Panc1 (cell line): ENCODE measurements at regions not wholly inside any gene's neighbourhood (a gene's known extent, or its start where the extent isn't known, plus 50 kb on each side); places are given as distances from the start of the nearest gene placed in this dataset.

Experiments used
- ATAC-seq: fragments of 200-7000 bp; cut with Tn5 transposase; 2 replicates; pipeline ENCODE4 v1.9.1; 2020; ENCODE audit warnings: mild to moderate bottlenecking, moderate library complexity
- BruUV-seq: library from RNA; stranded (reverse); fragments of 400-500 nt; replicated peaks from 2 replicates; lab custom pipeline; 2021; lab: Mats Ljungman, UMichigan
- CTCF ChIA-PET: fragments of 300-600 bp; sonication (Branson Sonifier 250); formaldehyde crosslinking; loops from one replicate; lab custom pipeline; 2022; ENCODE audit warnings: antibody characterized with exemption; lab: Charles Lee
- POLR2A ChIA-PET: fragments of 300-600 bp; sonication (Branson Sonifier 250); formaldehyde crosslinking; loops from one replicate; lab custom pipeline; 2022; ENCODE audit warnings: antibody characterized with exemption; lab: Charles Lee
- DNase-seq: peaks from one replicate; pipeline ENCODE4 v3.0.0-alpha.2; 2010; ENCODE audit warnings: low read depth, low spot score
- H3K27ac ChIP-seq: 2 replicates; pipeline ENCODE4 v1.5.1; 2011; ENCODE audit warnings: mild to moderate bottlenecking, low read length, inconsistent platforms
- H3K27me3 ChIP-seq: fragments of 200-500 bp; sonication (Bioruptor generic); 2 replicates; pipeline ENCODE4 v1.6.0; 2014; ENCODE audit warnings: low read length, inconsistent platforms; ENCODE audit not compliant: control insufficient read depth, insufficient read depth
- H3K36me3 ChIP-seq: fragments of 200-500 bp; sonication (Bioruptor generic); 2 replicates; pipeline ENCODE4 v1.5.1; 2014; ENCODE audit warnings: inconsistent platforms, mild to moderate bottlenecking, low read length, moderate library complexity; ENCODE audit not compliant: control insufficient read depth, insufficient read depth
- H3K4me1 ChIP-seq: 2 replicates; pipeline ENCODE4 v1.5.1; 2011; ENCODE audit warnings: inconsistent platforms, mild to moderate bottlenecking, low read length, moderate library complexity; ENCODE audit not compliant: control insufficient read depth, insufficient read depth
- H3K4me3 ChIP-seq, 2 experiments: 2 replicates each; pipeline ENCODE4 v1.5.1; 2011 to 2012; ENCODE audit warnings: low read depth in 2 of 2, low read length in 2 of 2, mild to moderate bottlenecking in 2 of 2, inconsistent platforms in 1 of 2, moderate library complexity in 1 of 2
- H3K9me3 ChIP-seq: fragments of 200-500 bp; sonication (Bioruptor generic); 2 replicates; pipeline ENCODE4 v1.5.1; 2014; ENCODE audit warnings: low read depth, mild to moderate bottlenecking, inconsistent platforms, low read length, moderate library complexity; ENCODE audit not compliant: control insufficient read depth, insufficient read depth
- POLR2AphosphoS5 ChIP-seq: IDR thresholded peaks from 2 replicates; pipeline ENCODE4 v1.6.1; 2012; ENCODE audit warnings: mild to moderate bottlenecking, low read depth, low read length, moderate library complexity
- SIN3A ChIP-seq: IDR thresholded peaks from 2 replicates; pipeline ENCODE4 v1.6.1; 2012; ENCODE audit warnings: low read depth, mild to moderate bottlenecking, low read length, moderate library complexity, borderline replicate concordance; ENCODE audit not compliant: insufficient read depth
- TCF7L2 ChIP-seq: IDR thresholded peaks from 2 replicates; pipeline ENCODE4 v1.6.1; 2011; ENCODE audit warnings: mild to moderate bottlenecking, low read depth, low read length, inconsistent platforms
- in situ Hi-C: cut with HindIII; loops from 2 replicates; pipeline ENCODE4 v1.10.0; 2016; ENCODE audit warnings: low sequenced_read_pairs, low pct_unique_long_range_greater_than_20kb
- intact Hi-C: fragments of 100-400 bp; cut with micrococcal nuclease; formaldehyde crosslinking; loops from one replicate; pipeline ENCODE4 v1.10.0; 2022; ENCODE audit not compliant: unreplicated experiment
- TF ChIP-seq, protein P1 (sequence below), 2 experiments: IDR thresholded peaks; 2 replicates each; pipeline ENCODE4 v1.6.1; 2011 to 2012; ENCODE audit warnings: low read depth in 2 of 2, control low read depth in 1 of 2, low read length in 1 of 2, mild to moderate bottlenecking in 1 of 2, moderate library complexity in 1 of 2; ENCODE audit not compliant: insufficient read depth in 1 of 2
- TF ChIP-seq, protein P2 (sequence below): fragments of 450-650 bp; IDR thresholded peaks from 2 replicates; pipeline ENCODE4 v1.5.1; 2017; ENCODE audit warnings: mild to moderate bottlenecking

DNA sequence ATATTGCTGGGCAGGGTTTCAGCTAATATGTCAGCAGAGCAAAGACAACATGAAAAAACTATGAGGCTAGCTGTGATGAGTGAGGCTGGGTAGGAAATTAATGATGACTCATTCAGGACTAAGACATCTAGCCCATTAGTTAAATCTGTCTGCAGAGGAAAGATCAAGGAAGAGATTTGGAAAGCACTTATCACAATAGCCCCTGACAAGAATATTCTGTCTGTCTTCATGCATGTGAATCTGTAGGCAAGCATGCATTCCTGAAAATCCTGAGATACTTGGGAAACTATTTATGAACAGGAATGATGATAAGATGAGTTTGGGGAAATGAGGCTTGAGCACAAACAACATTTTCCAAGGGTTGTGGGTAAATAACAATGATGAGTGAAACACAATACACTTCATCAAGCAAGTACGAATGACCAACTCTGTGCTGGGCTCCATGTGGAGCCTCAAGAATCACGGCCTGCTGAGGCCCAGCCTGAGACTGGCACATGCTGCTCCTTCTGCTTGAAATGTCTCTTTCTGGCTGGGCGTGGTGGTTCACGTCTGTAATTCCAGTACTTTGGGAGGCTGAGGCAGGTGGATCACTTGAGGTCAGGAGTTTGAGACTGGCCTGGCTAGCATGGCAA is 96.5 kb upstream of the ASIC2 start:
- Histone ChIP-seq H3K27ac (no peak overlapping the region), H3K4me1 (no peaks in the 10 kb centered on the region), H3K27me3 (no peaks in the 10 kb centered on the region; the same call in 1 of the 2 replicates), H3K9me3 (no peaks in the 10 kb centered on the region), H3K36me3 (no peaks in the 10 kb centered on the region), H3K4me3 (no peak overlapping the region)
- intact Hi-C loops, result no loop called here
- ATAC-seq (no peak), DNase-seq (no peak)
- POLR2A ChIA-PET, result no interaction called here
- in situ Hi-C loops, result no loop called here
- TF ChIP-seq SIN3A, result no peak
- TF ChIP-seq, protein P1, sequence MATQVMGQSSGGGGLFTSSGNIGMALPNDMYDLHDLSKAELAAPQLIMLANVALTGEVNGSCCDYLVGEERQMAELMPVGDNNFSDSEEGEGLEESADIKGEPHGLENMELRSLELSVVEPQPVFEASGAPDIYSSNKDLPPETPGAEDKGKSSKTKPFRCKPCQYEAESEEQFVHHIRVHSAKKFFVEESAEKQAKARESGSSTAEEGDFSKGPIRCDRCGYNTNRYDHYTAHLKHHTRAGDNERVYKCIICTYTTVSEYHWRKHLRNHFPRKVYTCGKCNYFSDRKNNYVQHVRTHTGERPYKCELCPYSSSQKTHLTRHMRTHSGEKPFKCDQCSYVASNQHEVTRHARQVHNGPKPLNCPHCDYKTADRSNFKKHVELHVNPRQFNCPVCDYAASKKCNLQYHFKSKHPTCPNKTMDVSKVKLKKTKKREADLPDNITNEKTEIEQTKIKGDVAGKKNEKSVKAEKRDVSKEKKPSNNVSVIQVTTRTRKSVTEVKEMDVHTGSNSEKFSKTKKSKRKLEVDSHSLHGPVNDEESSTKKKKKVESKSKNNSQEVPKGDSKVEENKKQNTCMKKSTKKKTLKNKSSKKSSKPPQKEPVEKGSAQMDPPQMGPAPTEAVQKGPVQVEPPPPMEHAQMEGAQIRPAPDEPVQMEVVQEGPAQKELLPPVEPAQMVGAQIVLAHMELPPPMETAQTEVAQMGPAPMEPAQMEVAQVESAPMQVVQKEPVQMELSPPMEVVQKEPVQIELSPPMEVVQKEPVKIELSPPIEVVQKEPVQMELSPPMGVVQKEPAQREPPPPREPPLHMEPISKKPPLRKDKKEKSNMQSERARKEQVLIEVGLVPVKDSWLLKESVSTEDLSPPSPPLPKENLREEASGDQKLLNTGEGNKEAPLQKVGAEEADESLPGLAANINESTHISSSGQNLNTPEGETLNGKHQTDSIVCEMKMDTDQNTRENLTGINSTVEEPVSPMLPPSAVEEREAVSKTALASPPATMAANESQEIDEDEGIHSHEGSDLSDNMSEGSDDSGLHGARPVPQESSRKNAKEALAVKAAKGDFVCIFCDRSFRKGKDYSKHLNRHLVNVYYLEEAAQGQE (IDR thresholded peaks at IDR 0.05; ENCODE audit: insufficient read depth in 1 of 2, low read depth in 2 of 2, low read length in 1 of 2), result no peak
- CTCF ChIA-PET, result no interaction called here
- no TSS peak for BruUV-seq

DNA sequence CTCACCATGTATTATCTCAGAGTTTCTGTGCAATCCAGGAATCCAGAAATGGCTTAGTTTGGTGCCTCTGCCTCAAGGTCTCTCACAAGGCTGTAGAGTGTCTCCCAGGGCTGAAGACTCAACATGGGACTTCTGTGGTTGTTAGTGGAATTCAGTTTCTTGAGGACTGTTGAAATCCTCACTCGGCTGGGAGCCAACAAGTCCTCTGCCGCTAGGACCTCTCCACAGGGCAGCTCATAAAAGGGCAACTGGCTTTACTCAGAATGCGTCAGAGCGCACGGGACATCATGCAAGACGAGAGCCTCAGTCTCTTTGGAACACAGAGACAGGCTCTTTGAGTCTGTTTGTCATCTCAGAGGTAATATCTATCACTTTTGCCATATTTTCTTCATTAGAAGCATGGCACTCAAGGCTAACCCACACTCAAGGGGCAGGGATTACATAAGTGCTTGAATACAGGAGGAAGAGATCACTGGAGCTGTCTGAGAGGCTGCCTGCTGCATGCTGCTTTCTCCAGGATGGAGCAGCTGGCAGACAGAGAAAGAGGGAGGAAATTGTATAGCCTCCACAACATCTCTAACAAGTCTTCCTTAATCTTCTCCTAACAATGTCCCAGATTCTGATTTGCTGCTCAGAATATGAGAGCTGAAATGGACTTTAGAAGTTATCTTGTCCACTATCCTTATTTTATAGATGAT is 97.5 kb upstream of the ASIC2 start:
- BruUV-seq, result no TSS peak
- Histone ChIP-seq H3K36me3 (no peaks in the 10 kb centered on the region), H3K27ac (no peak overlapping the region), H3K4me3 (no peak overlapping the region), H3K4me1 (no peaks in the 10 kb centered on the region), H3K9me3 (no peaks in the 10 kb centered on the region), H3K27me3 (no peaks in the 10 kb centered on the region; the same call in 1 of the 2 replicates)
- TF ChIP-seq TCF7L2 (no peak), POLR2AphosphoS5 (no peak), SIN3A (no peak)
- TF ChIP-seq, protein P1 (IDR thresholded peaks at IDR 0.05; ENCODE audit: insufficient read depth in 1 of 2, low read depth in 2 of 2, low read length in 1 of 2), result no peak
- TF ChIP-seq, protein P2, sequence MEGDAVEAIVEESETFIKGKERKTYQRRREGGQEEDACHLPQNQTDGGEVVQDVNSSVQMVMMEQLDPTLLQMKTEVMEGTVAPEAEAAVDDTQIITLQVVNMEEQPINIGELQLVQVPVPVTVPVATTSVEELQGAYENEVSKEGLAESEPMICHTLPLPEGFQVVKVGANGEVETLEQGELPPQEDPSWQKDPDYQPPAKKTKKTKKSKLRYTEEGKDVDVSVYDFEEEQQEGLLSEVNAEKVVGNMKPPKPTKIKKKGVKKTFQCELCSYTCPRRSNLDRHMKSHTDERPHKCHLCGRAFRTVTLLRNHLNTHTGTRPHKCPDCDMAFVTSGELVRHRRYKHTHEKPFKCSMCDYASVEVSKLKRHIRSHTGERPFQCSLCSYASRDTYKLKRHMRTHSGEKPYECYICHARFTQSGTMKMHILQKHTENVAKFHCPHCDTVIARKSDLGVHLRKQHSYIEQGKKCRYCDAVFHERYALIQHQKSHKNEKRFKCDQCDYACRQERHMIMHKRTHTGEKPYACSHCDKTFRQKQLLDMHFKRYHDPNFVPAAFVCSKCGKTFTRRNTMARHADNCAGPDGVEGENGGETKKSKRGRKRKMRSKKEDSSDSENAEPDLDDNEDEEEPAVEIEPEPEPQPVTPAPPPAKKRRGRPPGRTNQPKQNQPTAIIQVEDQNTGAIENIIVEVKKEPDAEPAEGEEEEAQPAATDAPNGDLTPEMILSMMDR, result no peak
- POLR2A ChIA-PET, result no interaction called here
- ATAC-seq, result no peak
- CTCF ChIA-PET, result interaction anchor here (0.7 kb wide), 1 partner anchor 393 kb away, joined by 3 read pairs; no protein-coding TSS in a partner anchor
- no peak for DNase-seq
- intact Hi-C loops, result no loop called here
- in situ Hi-C loops, result no loop called here
